K562 (cell line): ENCODE measurements at regions not wholly inside any gene's neighbourhood (a gene's known extent, or its start where the extent isn't known, plus 50 kb on each side); places are given as distances from the start of the nearest gene placed in this dataset.
A peak's percentile ranks its signal among the peaks of the same experiment; 100 is the strongest.

ENCODE experiments used
- ATAC-seq: fragments of 200-7000 bp; cut with Tn5 transposase; 3 replicates; pipeline ENCODE4 v1.9.1; 2020; ENCODE audit warnings: moderate library complexity
- BruUV-seq: library from RNA; stranded (reverse); fragments of 400-500 nt; replicated peaks from 2 replicates; lab custom pipeline; 2021; lab: Mats Ljungman, UMichigan
- CTCF ChIA-PET: fragments of 300-600 bp; formaldehyde crosslinking; extraction: SDS; loops from one replicate; lab custom pipeline; 2021; ENCODE audit warnings: low intra/inter-chr PET ratio; lab: Yijun Ruan, JAX
- POLR2A ChIA-PET: fragments of 300-600, 350-650 bp; sonication (Branson Sonifier 250); formaldehyde crosslinking; extraction: SDS; loops from one replicate; lab custom pipeline; 2021; ENCODE audit warnings: antibody characterized with exemption, inconsistent platforms; lab: Yijun Ruan, JAX
- DNase-seq, 4 experiments: peaks; one replicate each; pipeline versions ENCODE4 v3.0.0 to v3.0.0-alpha.2; 2011 to 2018; ENCODE audit warnings: low spot score in 3 of 4, mixed read lengths in 3 of 4; ENCODE audit errors: extremely low read depth in 1 of 4
- FAIRE-seq: peaks from 2 replicates; lab custom pipeline; 2011; peaks lifted over from hg19 to GRCh38; lab: Jason Lieb, UNC
- H2AFZ ChIP-seq: 2 replicates; pipeline ENCODE4 v1.6.0; 2011; ENCODE audit warnings: low read depth, low read length, control low read depth, inconsistent platforms
- H3K27ac ChIP-seq: fragments of 200-600 bp; 3 replicates; pipeline ENCODE4 v1.8.0; 2011; ENCODE audit warnings: low read depth, mild to moderate bottlenecking, control low read depth, inconsistent platforms, low read length, moderate library complexity, mixed read lengths; ENCODE audit errors: extremely low read depth
- H3K27me3 ChIP-seq, 2 experiments: fragments of 300-600 bp in 1 of 2; 2 replicates in 1 of 2; 3 replicates in 1 of 2; pipeline versions ENCODE4 v1.6.0 to v1.8.0; 2011; ENCODE audit warnings: inconsistent platforms in 2 of 2, low read length in 2 of 2, mild to moderate bottlenecking in 1 of 2, mixed read lengths in 1 of 2, moderate library complexity in 1 of 2; ENCODE audit not compliant: control insufficient read depth in 2 of 2, insufficient read depth in 2 of 2
- H3K36me3 ChIP-seq: fragments of 300-600 bp; 3 replicates; pipeline ENCODE4 v1.8.0; 2011; ENCODE audit warnings: mild to moderate bottlenecking, low read length, inconsistent platforms; ENCODE audit not compliant: control insufficient read depth, insufficient read depth
- H3K4me1 ChIP-seq, 2 experiments: fragments of 200-600 bp in 1 of 2; replicated peaks in 1 of 2; 2 replicates in 1 of 2; 3 replicates in 1 of 2; pipeline versions ENCODE4 v1.5.1 to v1.8.0; 2011; ENCODE audit warnings: inconsistent platforms in 2 of 2, low read length in 2 of 2, mild to moderate bottlenecking in 1 of 2, mixed read lengths in 1 of 2, moderate library complexity in 1 of 2; ENCODE audit not compliant: control insufficient read depth in 2 of 2, insufficient read depth in 2 of 2
- H3K4me2 ChIP-seq: 2 replicates; pipeline ENCODE4 v1.6.1; 2011; ENCODE audit warnings: low read length, control low read depth, inconsistent platforms, mixed read lengths; ENCODE audit not compliant: insufficient read depth
- H3K4me3 ChIP-seq: fragments of 200-600 bp; sonication (generic), shearing (Covaris generic); 2 replicates; pipeline ENCODE4 v1.5.1; 2016; ENCODE audit warnings: control low read depth, inconsistent platforms
- H3K79me2 ChIP-seq: fragments of 200-600 bp; 3 replicates; pipeline ENCODE4 v1.8.0; 2011; ENCODE audit warnings: low read length, inconsistent platforms; ENCODE audit not compliant: control insufficient read depth, insufficient read depth
- H3K9ac ChIP-seq, 2 experiments: 2 replicates each; pipeline versions ENCODE4 v1.6.0 to v1.6.1; 2011; ENCODE audit warnings: low read depth in 2 of 2, low read length in 2 of 2, control low read depth in 1 of 2, inconsistent platforms in 1 of 2, mild to moderate bottlenecking in 1 of 2, mixed read lengths in 1 of 2; ENCODE audit not compliant: insufficient read depth in 1 of 2
- H3K9me1 ChIP-seq: one replicate; pipeline ENCODE4 v1.6.0; 2011; ENCODE audit warnings: inconsistent platforms, mild to moderate bottlenecking, low read length, moderate library complexity; ENCODE audit not compliant: control insufficient read depth, insufficient read depth
- H3K9me3 ChIP-seq: replicated peaks from 2 replicates; pipeline ENCODE4 v1.5.1; 2011; ENCODE audit warnings: low read depth, low read length, inconsistent platforms; ENCODE audit not compliant: control insufficient read depth, insufficient read depth
- H4K20me1 ChIP-seq: replicated peaks from 2 replicates; pipeline ENCODE4 v1.6.1; 2011; ENCODE audit warnings: low read length, inconsistent platforms, mixed read lengths; ENCODE audit not compliant: control insufficient read depth, insufficient read depth
- GATAD2A ChIP-seq: fragments of 450-650 bp; IDR thresholded peaks from 2 replicates; pipeline ENCODE4 v1.6.1; 2017
- ZNF12 ChIP-seq: sonication (generic); formaldehyde crosslinking; IDR thresholded peaks from 2 replicates; pipeline ENCODE4 v1.4.0; 2020; ENCODE audit warnings: mild to moderate bottlenecking, missing genetic modification reagents
- ZNF668 ChIP-seq: fragments of 250-450 bp; sonication (Bioruptor Pico); IDR thresholded peaks from 2 replicates; pipeline ENCODE4 v1.8.0; 2022; ENCODE audit warnings: mild to moderate bottlenecking, inconsistent platforms
- WGBS: fragments of 100-300 bp; shearing (Covaris generic); methylation state at CpG from one replicate; pipeline ENCODE4 v1.1.6; 2016; ENCODE audit warnings: low coverage, mixed read lengths; ENCODE audit not compliant: insufficient coverage; ENCODE audit errors: missing lambda C conversion rate; 5-methylcytosine and 5-hydroxymethylcytosine counted together
- in situ Hi-C: fragments of 300-500 bp; cut with MboI; formaldehyde crosslinking; loops from 4 replicates; pipeline ENCODE4 v1.15.0; 2018; ENCODE audit warnings: inconsistent platforms, mixed read lengths
- intact Hi-C: fragments of 100-400 bp; cut with micrococcal nuclease; formaldehyde crosslinking; loops from 2 replicates; pipeline ENCODE4 v1.14.2; 2022

GRCh38 chr7:23893176-23893941 is 183.3 kb downstream of the STK31 start:
- ATAC-seq (peak; percentile 34; the same call in 2 of the 3 replicates), FAIRE-seq (peak; percentile 79), DNase-seq (no peak)
- Histone ChIP-seq H3K27ac (no peak overlapping the region), H3K9ac (no peak overlapping the region), H3K4me3 (no peak overlapping the region), H3K9me1 (no peaks in the 10 kb centered on the region), H3K4me1 (no peaks in the 10 kb centered on the region; a peak in 1 of 5 replicates), H3K27me3 (peaks cover 7 to 16% of the 10 kb centered on the region in 2 experiments; a peak in 2 of 5 replicates), H3K79me2 (no peaks in the 10 kb centered on the region), H3K36me3 (no peaks in the 10 kb centered on the region), H4K20me1 (no peaks in the 10 kb centered on the region), H3K4me2 (no peak overlapping the region; the same call in 1 of the 2 replicates), H2AFZ (no peak overlapping the region), H3K9me3 (no peaks in the 10 kb centered on the region)
- BruUV-seq = no TSS peak
- in situ Hi-C loops = no loop called here
- TF ChIP-seq ZNF12 (CRISPR knock-in tag) = no peak
- TF ChIP-seq ZNF668 = no peak
- no peak for TF ChIP-seq GATAD2A
- intact Hi-C loops = no loop called here
- ChIA-PET POLR2A (interaction anchor here (0.8 kb wide), 1 partner anchor 9 kb away, joined by 3 read pairs; no protein-coding TSS in a partner anchor), CTCF (no interaction called here)
- WGBS = 1% methylated on average over 7 of the region's 7 CpGs
